ENCODE measurements at regions not wholly inside any gene's neighbourhood (a gene's known extent, or its start where the extent isn't known, plus 50 kb on each side); places are given as distances from the start of the nearest gene placed in this dataset.

DNA sequence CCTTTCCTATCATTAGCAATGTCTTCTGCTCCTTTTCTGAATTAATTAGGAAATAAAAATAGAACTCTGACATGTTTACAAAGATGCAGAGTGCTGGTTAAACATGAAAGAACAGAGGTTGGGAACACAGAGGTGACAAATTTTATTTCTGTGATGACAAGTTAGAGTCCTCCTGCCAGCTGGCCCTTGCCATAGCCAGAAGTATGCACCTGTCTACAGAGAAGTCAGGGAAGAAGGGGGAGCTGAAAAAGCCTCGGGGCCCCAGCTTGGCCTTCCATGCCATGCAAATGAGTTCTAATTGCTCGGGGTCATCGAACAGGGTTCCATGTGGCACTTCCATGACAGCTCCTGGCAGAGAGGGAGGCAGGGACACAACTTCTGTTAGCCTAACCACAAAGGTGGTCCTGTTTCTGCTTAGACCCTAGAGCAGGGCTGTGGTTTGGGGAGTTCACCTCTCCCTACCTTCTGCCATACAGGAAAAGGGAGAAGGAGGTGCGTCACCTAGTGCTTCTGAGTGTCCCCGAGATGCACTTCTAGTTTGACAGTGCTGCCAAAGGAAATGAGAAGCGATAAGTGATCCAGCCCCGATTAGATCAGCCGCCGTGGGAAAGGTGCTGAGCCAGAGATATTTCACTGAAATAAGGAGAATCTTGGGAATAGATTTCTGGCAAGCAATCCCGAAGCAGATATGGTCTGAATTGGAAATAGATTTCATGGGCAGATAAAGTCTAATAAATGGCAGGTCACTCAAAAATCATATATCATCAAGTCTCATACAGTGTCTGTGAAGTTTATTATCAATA, 155.8 kb upstream of the FOXN3 start:
- Mint-ChIP-seq H3K27me3 (no peaks in the 10 kb centered on the region), H3K27ac (no peak overlapping the region), H3K9me3 (no peaks in the 10 kb centered on the region), H3K36me3 (ENCODE audit: low read depth) (peaks cover 15% of the 10 kb centered on the region), H3K4me1 (ENCODE audit: low read depth) (peaks cover 47% of the 10 kb centered on the region), H3K4me3 (no peak overlapping the region)
- TF ChIP-seq CTCF (IDR thresholded peaks at IDR 0.05) = no peak
- no peak for ATAC-seq
- DNase-seq = no peak
- intact Hi-C loops (cut with micrococcal nuclease) = no loop called here
- ChIA-PET POLR2A (no interaction called here), CTCF (no interaction called here)

GRCh38 chr14:89571491-89571890, 154.5 kb upstream of the FOXN3 start:
- Mint-ChIP-seq H3K4me3 (no peak overlapping the region), H3K27ac (no peak overlapping the region), H3K4me1 (ENCODE audit: low read depth) (peaks cover 51% of the 10 kb centered on the region), H3K36me3 (ENCODE audit: low read depth) (peaks cover 14% of the 10 kb centered on the region), H3K27me3 (no peaks in the 10 kb centered on the region), H3K9me3 (no peaks in the 10 kb centered on the region)
- DNase-seq (no peak), ATAC-seq (no peak)
- intact Hi-C loops (cut with micrococcal nuclease) = no loop called here
- ChIA-PET CTCF (interaction anchor here (1.0 kb wide), 1 partner anchor 15 kb away, joined by 4 read pairs; no protein-coding TSS in a partner anchor), POLR2A (no interaction called here)
- TF ChIP-seq CTCF (IDR thresholded peaks at IDR 0.05) = no peak

GRCh38 chr14:89566644-89567415, 149.8 kb upstream of the FOXN3 start:
- POLR2A ChIA-PET = interaction anchor here (0.6 to 1.6 kb wide), 3 partner anchors 10 to 104 kb away, joined by 3 to 5 read pairs (median 3); no protein-coding TSS in a partner anchor
- no peak for TF ChIP-seq CTCF (IDR thresholded peaks at IDR 0.05)

DNA sequence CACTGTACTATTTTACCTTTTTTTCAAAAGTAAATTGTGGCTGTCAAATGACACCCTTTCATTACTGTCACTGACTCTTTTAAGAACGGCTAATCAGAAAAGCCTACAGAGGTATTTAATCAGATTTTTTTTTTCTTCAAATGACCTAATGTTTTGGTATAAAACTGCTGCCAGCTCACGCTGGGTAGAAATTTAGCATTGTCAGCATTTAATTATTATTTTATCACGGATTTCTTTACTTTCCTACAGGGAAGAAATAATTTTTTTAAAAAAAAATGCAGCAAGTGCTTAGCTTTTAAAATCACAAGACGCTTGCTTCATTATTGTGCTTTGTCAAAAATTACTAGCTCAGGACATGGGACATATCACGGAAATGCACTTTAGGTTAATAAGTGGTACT, 149.1 kb upstream of the FOXN3 start:
- no peak for TF ChIP-seq CTCF (IDR thresholded peaks at IDR 0.05)
- intact Hi-C loops (cut with micrococcal nuclease) = no loop called here
- POLR2A ChIA-PET = interaction anchor here (1.1 to 1.6 kb wide), 2 partner anchors 9 to 20 kb away, joined by 3 to 5 read pairs; no protein-coding TSS in a partner anchor
- DNase-seq (no peak), ATAC-seq (no peak)
- peaks cover 26% of the 10 kb centered on the region for H3K36me3 Mint-ChIP-seq (ENCODE audit: low read depth)
- H3K4me1 Mint-ChIP-seq (ENCODE audit: low read depth) = peaks cover 51% of the 10 kb centered on the region
- no peaks in the 10 kb centered on the region for H3K27me3 Mint-ChIP-seq
- CTCF ChIA-PET = no interaction called here
- no peak overlapping the region for H3K27ac Mint-ChIP-seq
- no peak overlapping the region for H3K4me3 Mint-ChIP-seq
- H3K9me3 Mint-ChIP-seq = no peaks in the 10 kb centered on the region

More at GRCh38 chr14:89566644-89567415, 149.8 kb upstream of the FOXN3 start:
- CTCF ChIA-PET = no interaction called here
- peaks cover 22% of the 10 kb centered on the region for H3K36me3 Mint-ChIP-seq (ENCODE audit: low read depth)
- H3K27ac Mint-ChIP-seq = no peak overlapping the region
- peaks cover 56% of the 10 kb centered on the region for H3K4me1 Mint-ChIP-seq (ENCODE audit: low read depth)
- no peaks in the 10 kb centered on the region for H3K9me3 Mint-ChIP-seq
- no peak for DNase-seq
- H3K27me3 Mint-ChIP-seq = no peaks in the 10 kb centered on the region
- intact Hi-C loops (cut with micrococcal nuclease) = no loop called here
- ATAC-seq = no peak
- no peak overlapping the region for H3K4me3 Mint-ChIP-seq

- H3K27me3 Mint-ChIP-seq = no peaks in the 10 kb centered on the region
Measured at GRCh38 chr14:89565607-89566006, 148.6 kb upstream of the FOXN3 start.

More at GRCh38 chr14:89565607-89566006, 148.6 kb upstream of the FOXN3 start:
- DNase-seq (no peak), ATAC-seq (no peak)
- intact Hi-C loops (cut with micrococcal nuclease) = no loop called here
- CTCF ChIA-PET = no interaction called here
- Mint-ChIP-seq H3K36me3 (ENCODE audit: low read depth) (peaks cover 28% of the 10 kb centered on the region), H3K9me3 (no peaks in the 10 kb centered on the region), H3K27ac (no peak overlapping the region), H3K4me1 (ENCODE audit: low read depth) (peaks cover 47% of the 10 kb centered on the region), H3K4me3 (no peak overlapping the region)
- POLR2A ChIA-PET = interaction anchor here (1.6 kb wide), 1 partner anchor 20 kb away, joined by 5 read pairs; no protein-coding TSS in a partner anchor
- TF ChIP-seq CTCF (IDR thresholded peaks at IDR 0.05) = no peak

All from activated CD8-positive, alpha-beta T cell treated with anti-CD3 and anti-CD28 coated beads for 36 hours (primary cell).